NOMO-1 (cell line): ENCODE measurements at regions not wholly inside any gene's neighbourhood (a gene's known extent, or its start where the extent isn't known, plus 50 kb on each side); places are given as distances from the start of the nearest gene placed in this dataset.

Source experiments
- DNase-seq, 2 experiments: peaks; one replicate each; lab custom pipeline; 2025; ENCODE audit not compliant: unreplicated experiment in 2 of 2; lab: John Stamatoyannopoulos, UW

DNA sequence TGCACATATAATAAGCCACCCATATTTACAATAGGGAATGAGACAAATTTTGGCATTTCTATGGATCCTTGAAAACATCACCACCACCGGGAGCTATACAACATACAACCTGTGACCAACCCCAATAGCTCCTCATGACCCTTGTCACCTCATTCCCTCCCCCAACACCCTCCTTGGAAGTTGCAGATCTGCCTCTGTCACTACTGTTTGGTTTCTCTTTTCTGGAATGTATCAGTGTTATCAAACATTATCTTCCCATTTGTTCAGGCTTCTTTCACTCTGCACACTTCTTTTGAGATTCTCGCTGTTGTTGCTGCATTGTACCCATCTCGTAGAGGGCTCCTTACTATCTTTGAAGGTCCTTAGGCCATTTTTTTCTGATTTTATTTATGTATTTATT lies 75.6 kb downstream of the ZNF280B start:
- no peak for DNase-seq

GRCh38 chr22:22433770-22434169 lies 74.8 kb downstream of the ZNF280B start:
- no peak for DNase-seq
